SH-SY5Y (cell line): ENCODE measurements at regions not wholly inside any gene's neighbourhood (a gene's known extent, or its start where the extent isn't known, plus 50 kb on each side); places are given as distances from the start of the nearest gene placed in this dataset.

Experiments
- GATA2 ChIP-seq: IDR thresholded peaks from 2 replicates; pipeline ENCODE4 v1.6.1; 2011; ENCODE audit warnings: mild to moderate bottlenecking, low read depth, low read length
- GATA3 ChIP-seq: IDR thresholded peaks from 2 replicates; pipeline ENCODE4 v1.6.1; 2011; ENCODE audit warnings: low read depth, mild to moderate bottlenecking, low read length, moderate library complexity

DNA sequence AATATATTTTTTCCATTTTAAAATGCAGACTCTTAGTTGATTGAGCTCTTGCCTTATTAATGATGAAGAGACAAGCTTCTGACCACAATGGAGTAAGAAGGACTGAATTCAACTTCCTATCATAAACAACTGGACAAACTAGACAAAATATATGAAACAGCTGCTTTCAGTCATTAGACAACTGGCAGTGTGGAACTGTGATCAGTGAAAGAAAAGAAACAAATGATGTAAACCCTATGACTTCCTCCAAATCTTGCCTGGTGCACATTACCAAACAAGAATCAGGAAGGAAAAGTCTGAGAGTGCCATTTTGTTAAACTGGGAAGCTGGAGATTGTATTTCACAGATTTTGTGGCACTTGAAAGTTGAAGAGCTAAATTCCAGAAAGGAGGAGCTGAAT lies 154.7 kb upstream of the ATXN7L3B start:
- no peak for TF ChIP-seq GATA2
- TF ChIP-seq GATA3 = no peak
